ENCODE measurements at regions not wholly inside any gene's neighbourhood (a gene's known extent, or its start where the extent isn't known, plus 50 kb on each side); places are given as distances from the start of the nearest gene placed in this dataset.

DNA sequence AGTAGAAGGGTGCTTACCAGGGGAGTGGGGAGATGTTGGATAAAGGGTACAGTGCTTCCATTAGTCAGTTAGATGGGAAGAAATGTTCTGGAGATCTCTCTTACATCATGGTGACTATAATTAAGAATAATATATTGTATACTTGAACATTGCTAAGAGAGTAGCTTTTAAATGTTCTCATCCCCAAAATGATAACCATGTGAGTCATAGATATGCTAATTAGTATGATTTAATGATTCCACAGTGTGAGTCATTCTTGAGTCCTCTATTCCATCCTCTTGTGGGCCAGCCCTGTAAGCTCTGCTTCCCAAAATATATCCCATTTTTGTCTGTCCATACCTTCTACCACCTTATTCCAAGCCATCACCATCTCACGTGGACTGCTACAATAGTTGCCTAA, 80.6 kb upstream of the CDH11 start:
- Histone ChIP-seq H3K27ac (ENCODE audit: low read length) (no peak overlapping the region), H3K36me3 (ENCODE audit: control insufficient read depth, insufficient read depth, low read length) (no peaks in the 10 kb centered on the region), H3K9me3 (replicated peaks; ENCODE audit: control insufficient read depth, low read depth, low read length) (no peaks in the 10 kb centered on the region), H3K4me1 (ENCODE audit: control insufficient read depth, insufficient read depth, low read length) (peaks cover 4% of the 10 kb centered on the region), H3K4me3 (ENCODE audit: low read length) (no peak overlapping the region), H3K27me3 (ENCODE audit: control insufficient read depth, insufficient read depth, low read length) (no peaks in the 10 kb centered on the region)
- no peak for DNase-seq
- 92% methylated on average over 1 of the region's 1 CpG for WGBS (ENCODE audit: insufficient coverage)

DNA sequence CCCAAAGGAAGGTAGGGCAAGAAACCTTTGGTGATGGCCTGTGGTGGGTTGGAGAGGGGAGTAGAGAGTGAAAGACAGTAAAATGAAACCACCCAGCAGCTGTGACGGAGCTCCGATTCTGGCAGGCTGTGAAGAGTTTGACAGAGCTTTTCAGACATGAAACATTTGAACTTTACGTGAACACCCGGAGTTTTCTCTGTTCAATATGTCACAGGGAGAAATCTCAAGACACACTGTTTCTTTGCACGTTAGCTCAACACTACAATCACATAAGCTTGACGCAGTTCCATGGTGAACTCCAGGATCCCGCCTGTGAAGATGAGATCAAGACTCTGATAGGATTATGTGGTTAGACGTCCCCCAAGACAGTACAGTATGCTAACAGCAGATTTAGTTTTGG, 79.6 kb upstream of the CDH11 start:
- H3K36me3 ChIP-seq (ENCODE audit: control insufficient read depth, insufficient read depth, low read length), result no peaks in the 10 kb centered on the region
- H3K4me3 ChIP-seq (ENCODE audit: low read length), result no peak overlapping the region
- no peaks in the 10 kb centered on the region for H3K27me3 ChIP-seq (ENCODE audit: control insufficient read depth, insufficient read depth, low read length)
- DNase-seq, result peak; percentile 58
- no peaks in the 10 kb centered on the region for H3K9me3 ChIP-seq (replicated peaks; ENCODE audit: control insufficient read depth, low read depth, low read length)
- H3K27ac ChIP-seq (ENCODE audit: low read length), result no peak overlapping the region
- 35% methylated on average over 5 of the region's 8 CpGs for WGBS (ENCODE audit: insufficient coverage)
- peaks cover 10% of the 10 kb centered on the region for H3K4me1 ChIP-seq (ENCODE audit: control insufficient read depth, insufficient read depth, low read length)

DNA sequence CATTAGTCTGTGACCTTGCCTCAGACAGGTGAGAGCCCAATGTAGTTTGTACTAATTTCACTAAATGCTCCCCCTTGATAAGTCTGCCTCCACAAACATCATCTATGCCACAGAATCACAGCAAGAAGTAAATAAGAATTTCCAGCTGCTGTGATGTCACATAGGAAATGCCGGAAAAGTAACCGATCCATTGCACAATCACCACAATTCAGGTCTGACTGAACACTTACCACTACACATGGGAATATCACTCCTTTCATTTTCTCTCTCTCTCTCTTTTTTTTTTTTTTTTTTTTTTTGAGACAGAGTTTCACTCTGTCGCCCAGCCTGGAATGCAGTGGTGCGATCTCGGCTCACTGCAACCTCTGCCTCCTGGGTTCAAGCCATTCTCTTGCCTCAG, 79.0 kb upstream of the CDH11 start:
- 79% methylated on average over 5 of the region's 5 CpGs for WGBS (ENCODE audit: insufficient coverage)
- DNase-seq, result peak; percentile 45
- no peak overlapping the region for H3K4me3 ChIP-seq (ENCODE audit: low read length)

DNA sequence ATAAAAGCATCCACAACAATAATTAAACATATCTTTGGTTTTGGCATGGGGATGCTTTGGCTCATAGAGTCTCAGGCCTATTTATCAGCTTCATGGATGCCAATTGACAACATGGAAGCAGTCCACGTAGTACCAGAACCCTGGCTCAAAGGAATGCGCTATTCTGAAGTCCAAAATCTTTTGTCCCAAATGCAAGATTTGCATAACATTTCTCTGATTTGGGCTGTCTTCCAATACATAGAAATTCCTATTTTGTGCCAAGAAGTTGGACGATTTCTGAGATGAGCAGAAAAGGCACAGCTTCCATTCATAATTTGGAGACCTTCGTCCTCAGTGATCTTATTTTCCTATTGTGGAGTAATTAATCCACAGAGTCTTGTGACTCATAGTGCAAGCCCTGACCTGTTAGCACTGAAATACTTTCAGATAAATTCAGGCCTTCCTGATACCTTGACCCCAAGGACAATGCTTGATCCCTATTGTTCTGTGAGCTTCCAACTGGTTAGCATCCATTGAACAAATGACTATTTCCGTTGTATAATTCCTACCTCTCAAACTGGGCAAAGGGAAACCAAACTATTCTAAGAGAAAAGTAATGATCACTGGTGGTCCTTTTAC, 78.4 kb upstream of the CDH11 start:
- H3K27ac ChIP-seq (ENCODE audit: low read length), result no peak overlapping the region
- H3K36me3 ChIP-seq (ENCODE audit: control insufficient read depth, insufficient read depth, low read length), result no peaks in the 10 kb centered on the region
- no peaks in the 10 kb centered on the region for H3K27me3 ChIP-seq (ENCODE audit: control insufficient read depth, insufficient read depth, low read length)
- 57% methylated on average over 1 of the region's 5 CpGs for WGBS (ENCODE audit: insufficient coverage)
- H3K9me3 ChIP-seq (replicated peaks; ENCODE audit: control insufficient read depth, low read depth, low read length), result no peaks in the 10 kb centered on the region
- H3K4me3 ChIP-seq (ENCODE audit: low read length), result no peak overlapping the region
- H3K4me1 ChIP-seq (ENCODE audit: control insufficient read depth, insufficient read depth, low read length), result peaks cover 13% of the 10 kb centered on the region
- DNase-seq, result no peak

More for the DNA sequence above, 79.0 kb upstream of the CDH11 start:
- no peaks in the 10 kb centered on the region for H3K9me3 ChIP-seq (replicated peaks; ENCODE audit: control insufficient read depth, low read depth, low read length)
- no peaks in the 10 kb centered on the region for H3K36me3 ChIP-seq (ENCODE audit: control insufficient read depth, insufficient read depth, low read length)
- no peaks in the 10 kb centered on the region for H3K27me3 ChIP-seq (ENCODE audit: control insufficient read depth, insufficient read depth, low read length)
- no peak overlapping the region for H3K27ac ChIP-seq (ENCODE audit: low read length)
- H3K4me1 ChIP-seq (ENCODE audit: control insufficient read depth, insufficient read depth, low read length), result peaks cover 12% of the 10 kb centered on the region

DNA sequence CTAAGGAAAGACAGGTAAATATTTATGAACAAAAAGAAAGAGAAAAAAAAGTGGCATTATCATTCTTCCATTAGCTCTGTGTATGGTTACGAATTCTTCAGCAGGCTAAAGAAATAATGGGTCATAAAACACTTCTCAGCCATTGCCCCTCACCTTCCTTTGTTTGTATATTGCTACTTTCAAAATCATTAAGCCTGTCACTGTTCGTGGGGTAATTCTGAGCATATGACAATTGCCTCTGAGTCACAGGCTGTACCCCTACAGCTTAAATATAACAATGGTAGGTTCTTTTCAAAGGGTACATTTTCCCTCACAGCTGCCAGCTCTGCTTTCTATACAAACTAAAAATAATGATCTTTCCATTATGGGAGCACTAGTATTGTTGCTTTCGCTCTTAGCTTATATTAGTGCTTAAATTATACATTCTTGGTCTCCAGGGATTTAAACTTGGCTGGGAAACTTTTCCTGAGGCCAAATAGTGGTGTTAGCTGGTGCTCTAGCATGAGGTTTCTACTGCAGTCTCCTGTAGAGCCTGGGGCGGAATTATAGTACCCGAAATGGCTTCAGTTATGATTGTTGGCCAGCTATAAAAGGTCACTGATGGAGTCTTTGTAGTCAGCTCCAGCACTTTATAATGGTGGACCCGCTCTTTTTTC, 74.7 kb upstream of the CDH11 start:
- Histone ChIP-seq H3K27me3 (ENCODE audit: control insufficient read depth, insufficient read depth, low read length) (no peaks in the 10 kb centered on the region), H3K36me3 (ENCODE audit: control insufficient read depth, insufficient read depth, low read length) (no peaks in the 10 kb centered on the region), H3K27ac (ENCODE audit: low read length) (no peak overlapping the region), H3K4me1 (ENCODE audit: control insufficient read depth, insufficient read depth, low read length) (peaks cover 12% of the 10 kb centered on the region), H3K4me3 (ENCODE audit: low read length) (no peak overlapping the region), H3K9me3 (replicated peaks; ENCODE audit: control insufficient read depth, low read depth, low read length) (no peaks in the 10 kb centered on the region)
- peak; percentile 58 for DNase-seq
- no CpG with 5 or more reads among the region's 6 CpGs for WGBS (ENCODE audit: insufficient coverage)

DNA sequence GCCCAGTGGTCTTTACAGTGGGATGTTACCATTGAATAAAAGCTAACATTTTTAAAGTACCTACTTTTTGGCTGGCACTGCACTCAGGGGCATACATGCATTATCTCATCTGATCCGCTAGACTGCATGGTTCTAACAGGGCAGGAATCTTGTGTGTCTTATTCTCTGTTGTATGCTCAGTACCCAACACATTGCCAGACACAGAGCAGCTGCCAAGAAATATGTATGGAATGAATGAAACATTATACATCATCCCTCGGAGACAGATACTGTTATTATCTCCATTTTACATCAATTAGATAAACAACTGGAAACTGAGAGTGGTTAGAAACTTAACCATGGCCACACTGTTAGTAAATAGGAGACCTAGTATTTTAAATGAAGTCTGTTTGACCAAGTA, 74.1 kb upstream of the CDH11 start:
- peaks cover 10% of the 10 kb centered on the region for H3K4me1 ChIP-seq (ENCODE audit: control insufficient read depth, insufficient read depth, low read length)
- DNase-seq, result peak; percentile 36
- no peaks in the 10 kb centered on the region for H3K27me3 ChIP-seq (ENCODE audit: control insufficient read depth, insufficient read depth, low read length)
- H3K36me3 ChIP-seq (ENCODE audit: control insufficient read depth, insufficient read depth, low read length), result no peaks in the 10 kb centered on the region
- WGBS (ENCODE audit: insufficient coverage), result no CpG with 5 or more reads among the region's 2 CpGs
- H3K9me3 ChIP-seq (replicated peaks; ENCODE audit: control insufficient read depth, low read depth, low read length), result no peaks in the 10 kb centered on the region
- H3K27ac ChIP-seq (ENCODE audit: low read length), result no peak overlapping the region
- no peak overlapping the region for H3K4me3 ChIP-seq (ENCODE audit: low read length)

DNA sequence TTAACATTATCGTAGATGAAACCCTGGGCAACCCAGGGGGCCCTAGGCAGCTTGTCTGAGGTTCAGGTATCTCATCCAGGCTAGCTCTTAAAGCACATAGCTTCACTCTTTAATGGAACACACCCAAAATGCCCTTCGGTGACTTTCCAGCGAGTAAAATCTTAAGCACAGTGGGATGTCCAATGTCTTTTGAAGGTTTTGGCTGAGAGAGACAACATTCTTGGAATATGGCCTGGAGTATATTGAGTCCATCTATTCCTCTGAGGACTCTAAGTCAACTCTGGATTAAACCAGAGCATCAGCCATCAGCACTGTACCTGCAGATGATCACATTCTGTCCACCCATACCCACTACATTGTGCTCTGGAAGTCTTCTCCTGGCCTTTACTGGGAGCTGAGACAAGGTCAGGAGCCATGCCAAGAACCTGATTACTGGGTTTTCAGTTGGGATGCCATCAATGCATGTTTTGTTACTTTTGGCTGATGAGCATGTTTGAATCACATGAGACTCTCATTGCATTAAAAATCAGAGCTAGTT, 63.4 kb upstream of the CDH11 start:
- Histone ChIP-seq H3K9me3 (replicated peaks; ENCODE audit: control insufficient read depth, low read depth, low read length) (no peaks in the 10 kb centered on the region), H3K4me1 (ENCODE audit: control insufficient read depth, insufficient read depth, low read length) (peaks cover 7% of the 10 kb centered on the region), H3K4me3 (ENCODE audit: low read length) (no peak overlapping the region), H3K36me3 (ENCODE audit: control insufficient read depth, insufficient read depth, low read length) (no peaks in the 10 kb centered on the region), H3K27me3 (ENCODE audit: control insufficient read depth, insufficient read depth, low read length) (no peaks in the 10 kb centered on the region), H3K27ac (ENCODE audit: low read length) (no peak overlapping the region)
- peak; percentile 56 for DNase-seq
- WGBS (ENCODE audit: insufficient coverage), result no CpG with 5 or more reads among the region's 3 CpGs

DNA sequence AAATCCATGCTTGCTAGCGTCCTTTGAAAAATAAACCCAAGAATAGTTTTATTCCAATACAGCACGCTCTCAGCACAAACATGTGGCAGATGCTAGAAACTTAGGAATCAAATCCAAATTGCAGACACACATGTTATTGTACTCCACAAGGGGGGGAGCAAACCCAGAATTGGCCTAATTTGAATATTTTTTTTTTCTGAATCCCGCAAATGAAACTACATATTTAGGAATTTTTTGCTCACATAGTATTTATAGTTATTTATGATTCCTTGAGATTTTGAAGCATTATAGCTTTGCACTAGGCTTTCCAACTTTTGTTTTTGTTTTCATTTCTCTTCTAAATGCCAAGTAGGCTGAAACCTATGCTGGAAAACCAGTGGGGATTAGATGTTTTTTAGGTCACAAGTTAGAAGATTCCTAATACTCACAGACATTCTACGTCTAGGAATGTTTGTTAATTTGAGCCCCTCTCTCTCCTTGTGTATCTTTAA, 59.3 kb upstream of the CDH11 start:
- no CpG with 5 or more reads among the region's 4 CpGs for WGBS (ENCODE audit: insufficient coverage)
- peak overlapping the region; percentile 81 for H3K27ac ChIP-seq (ENCODE audit: low read length)
- no peaks in the 10 kb centered on the region for H3K27me3 ChIP-seq (ENCODE audit: control insufficient read depth, insufficient read depth, low read length)
- H3K9me3 ChIP-seq (replicated peaks; ENCODE audit: control insufficient read depth, low read depth, low read length), result no peaks in the 10 kb centered on the region
- no peaks in the 10 kb centered on the region for H3K36me3 ChIP-seq (ENCODE audit: control insufficient read depth, insufficient read depth, low read length)
- DNase-seq, result peak; percentile 96
- no peak overlapping the region for H3K4me3 ChIP-seq (ENCODE audit: low read length)
- peaks cover 12% of the 10 kb centered on the region for H3K4me1 ChIP-seq (ENCODE audit: control insufficient read depth, insufficient read depth, low read length)

DNA sequence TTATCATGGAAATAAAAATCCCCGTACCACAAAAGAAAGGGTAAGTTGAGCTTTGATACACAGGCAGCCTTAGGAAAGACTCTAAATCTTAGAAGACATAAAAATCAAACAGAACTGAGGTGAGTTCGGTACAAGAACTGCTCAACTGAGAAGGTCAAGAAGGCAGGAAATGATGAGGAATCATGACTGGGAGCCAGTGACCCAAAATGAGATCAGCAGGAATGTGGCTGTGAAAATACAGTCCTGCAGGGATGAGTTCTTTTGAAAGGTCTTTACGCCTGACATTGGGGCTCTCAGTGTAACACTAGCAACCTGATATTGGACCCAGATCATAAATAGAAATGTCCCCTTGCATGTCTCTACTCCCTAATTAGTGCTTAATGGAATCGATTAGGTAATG, 56.3 kb upstream of the CDH11 start:
- H3K9me3 ChIP-seq (replicated peaks; ENCODE audit: control insufficient read depth, low read depth, low read length), result no peaks in the 10 kb centered on the region
- no peak for DNase-seq
- no peak overlapping the region for H3K27ac ChIP-seq (ENCODE audit: low read length)
- 47% methylated on average over 1 of the region's 4 CpGs for WGBS (ENCODE audit: insufficient coverage)
- peaks cover 13% of the 10 kb centered on the region for H3K4me1 ChIP-seq (ENCODE audit: control insufficient read depth, insufficient read depth, low read length)
- H3K4me3 ChIP-seq (ENCODE audit: low read length), result no peak overlapping the region
- H3K36me3 ChIP-seq (ENCODE audit: control insufficient read depth, insufficient read depth, low read length), result no peaks in the 10 kb centered on the region
- no peaks in the 10 kb centered on the region for H3K27me3 ChIP-seq (ENCODE audit: control insufficient read depth, insufficient read depth, low read length)

DNA sequence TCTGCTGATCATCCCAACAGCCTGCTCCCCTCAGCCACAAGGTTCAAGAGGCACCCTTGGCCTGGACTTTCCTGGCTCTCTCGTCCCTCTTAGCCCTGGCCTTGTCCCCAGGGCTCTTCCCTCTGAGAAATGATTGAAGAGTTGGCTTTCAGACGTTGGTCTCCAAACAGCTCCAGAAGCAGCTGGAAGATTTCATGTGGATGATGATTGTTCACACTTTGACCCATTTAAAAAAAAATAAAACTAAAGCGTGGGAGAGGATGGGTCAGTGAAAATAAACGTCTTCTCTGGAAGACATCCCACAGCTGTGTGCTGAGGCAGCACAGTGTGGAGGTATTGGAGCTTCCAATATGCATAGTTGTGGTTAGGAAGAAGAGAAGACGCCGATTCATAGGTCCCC, 54.7 kb upstream of the CDH11 start:
- no peaks in the 10 kb centered on the region for H3K27me3 ChIP-seq (ENCODE audit: control insufficient read depth, insufficient read depth, low read length)
- WGBS (ENCODE audit: insufficient coverage), result 46% methylated on average over 2 of the region's 6 CpGs
- DNase-seq, result peak; percentile 90
- H3K9me3 ChIP-seq (replicated peaks; ENCODE audit: control insufficient read depth, low read depth, low read length), result no peaks in the 10 kb centered on the region
- H3K4me1 ChIP-seq (ENCODE audit: control insufficient read depth, insufficient read depth, low read length), result peaks cover 10% of the 10 kb centered on the region
- H3K4me3 ChIP-seq (ENCODE audit: low read length), result no peak overlapping the region
- peak overlapping the region; percentile 60 for H3K27ac ChIP-seq (ENCODE audit: low read length)
- H3K36me3 ChIP-seq (ENCODE audit: control insufficient read depth, insufficient read depth, low read length), result no peaks in the 10 kb centered on the region

Measured in muscle of leg (tissue), 3 donors.